ENCODE measurements at regions not wholly inside any gene's neighbourhood (a gene's known extent, or its start where the extent isn't known, plus 50 kb on each side); places are given as distances from the start of the nearest gene placed in this dataset.

DNA sequence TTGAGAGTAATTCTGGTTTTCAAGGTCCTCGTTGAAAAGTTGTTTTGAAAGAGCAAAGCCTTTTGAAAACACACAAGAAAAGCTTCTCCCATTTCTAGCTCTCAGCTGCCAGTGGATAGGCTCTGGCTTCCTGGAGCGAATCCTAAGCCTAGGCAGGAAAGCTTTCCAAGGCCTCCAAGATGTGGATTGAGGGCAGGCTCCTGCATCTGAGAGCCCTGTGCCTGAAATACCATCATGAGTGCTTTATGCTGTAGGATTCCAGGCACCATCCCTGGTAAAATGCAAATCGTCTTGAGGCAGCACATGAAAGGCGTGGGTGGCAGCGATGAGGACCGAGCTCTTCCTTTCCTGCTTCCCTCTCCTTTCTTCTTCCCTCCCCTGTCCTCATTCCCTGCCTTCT, 60.7 kb upstream of the CORO2B start:
- no peak overlapping the region for H3K27ac ChIP-seq (ENCODE audit: low read depth in 1 of 2, low read length in 2 of 2)
- no peak overlapping the region for H3K9ac ChIP-seq (ENCODE audit: low read depth in 1 of 2, low read length in 2 of 2)
- H3K27me3 ChIP-seq (ENCODE audit: control insufficient read depth in 4 of 4, insufficient read depth in 4 of 4, low read length in 3 of 4) = peaks cover 0 to 5% (median 0%) of the 10 kb centered on the region in 4 donors
- no peaks in the 10 kb centered on the region for H3K4me1 ChIP-seq (ENCODE audit: control insufficient read depth in 4 of 4, insufficient read depth in 4 of 4, low read length in 3 of 4)
- DNase-seq (ENCODE audit: low spot score) = no peak
- H3K9me3 ChIP-seq (ENCODE audit: control insufficient read depth in 4 of 4, low read length in 3 of 4) = peaks cover 0 to 1% (median 0%) of the 10 kb centered on the region in 4 donors
- TF ChIP-seq NR2F2 (IDR thresholded peaks at IDR 0.05) (no peak), FOXA1 (IDR thresholded peaks at IDR 0.05) (no peak), JUND (IDR thresholded peaks at IDR 0.05) (no peak), FOXA2 (IDR thresholded peaks at IDR 0.05) (no peak), HNF4A (conservative IDR thresholded peaks at IDR 0.05) (no peak), RAD21 (IDR thresholded peaks at IDR 0.05) (no peak), GABPA (IDR thresholded peaks at IDR 0.05 in 1 of 2, conservative IDR thresholded peaks at IDR 0.05 in 1 of 2) (no peak), EGR1 (IDR thresholded peaks at IDR 0.05; ENCODE audit: low read depth in 2 of 2) (no peak), YY1 (IDR thresholded peaks at IDR 0.05) (no peak), RXRA (IDR thresholded peaks at IDR 0.05) (no peak), SP1 (IDR thresholded peaks at IDR 0.05) (no peak), HNF4G (IDR thresholded peaks at IDR 0.05) (no peak), TAF1 (conservative IDR thresholded peaks at IDR 0.05) (no peak)
- TF ChIP-seq, protein P1, sequence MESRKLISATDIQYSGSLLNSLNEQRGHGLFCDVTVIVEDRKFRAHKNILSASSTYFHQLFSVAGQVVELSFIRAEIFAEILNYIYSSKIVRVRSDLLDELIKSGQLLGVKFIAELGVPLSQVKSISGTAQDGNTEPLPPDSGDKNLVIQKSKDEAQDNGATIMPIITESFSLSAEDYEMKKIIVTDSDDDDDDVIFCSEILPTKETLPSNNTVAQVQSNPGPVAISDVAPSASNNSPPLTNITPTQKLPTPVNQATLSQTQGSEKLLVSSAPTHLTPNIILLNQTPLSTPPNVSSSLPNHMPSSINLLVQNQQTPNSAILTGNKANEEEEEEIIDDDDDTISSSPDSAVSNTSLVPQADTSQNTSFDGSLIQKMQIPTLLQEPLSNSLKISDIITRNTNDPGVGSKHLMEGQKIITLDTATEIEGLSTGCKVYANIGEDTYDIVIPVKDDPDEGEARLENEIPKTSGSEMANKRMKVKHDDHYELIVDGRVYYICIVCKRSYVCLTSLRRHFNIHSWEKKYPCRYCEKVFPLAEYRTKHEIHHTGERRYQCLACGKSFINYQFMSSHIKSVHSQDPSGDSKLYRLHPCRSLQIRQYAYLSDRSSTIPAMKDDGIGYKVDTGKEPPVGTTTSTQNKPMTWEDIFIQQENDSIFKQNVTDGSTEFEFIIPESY (IDR thresholded peaks at IDR 0.05) = no peak
- TF ChIP-seq, protein P2, sequence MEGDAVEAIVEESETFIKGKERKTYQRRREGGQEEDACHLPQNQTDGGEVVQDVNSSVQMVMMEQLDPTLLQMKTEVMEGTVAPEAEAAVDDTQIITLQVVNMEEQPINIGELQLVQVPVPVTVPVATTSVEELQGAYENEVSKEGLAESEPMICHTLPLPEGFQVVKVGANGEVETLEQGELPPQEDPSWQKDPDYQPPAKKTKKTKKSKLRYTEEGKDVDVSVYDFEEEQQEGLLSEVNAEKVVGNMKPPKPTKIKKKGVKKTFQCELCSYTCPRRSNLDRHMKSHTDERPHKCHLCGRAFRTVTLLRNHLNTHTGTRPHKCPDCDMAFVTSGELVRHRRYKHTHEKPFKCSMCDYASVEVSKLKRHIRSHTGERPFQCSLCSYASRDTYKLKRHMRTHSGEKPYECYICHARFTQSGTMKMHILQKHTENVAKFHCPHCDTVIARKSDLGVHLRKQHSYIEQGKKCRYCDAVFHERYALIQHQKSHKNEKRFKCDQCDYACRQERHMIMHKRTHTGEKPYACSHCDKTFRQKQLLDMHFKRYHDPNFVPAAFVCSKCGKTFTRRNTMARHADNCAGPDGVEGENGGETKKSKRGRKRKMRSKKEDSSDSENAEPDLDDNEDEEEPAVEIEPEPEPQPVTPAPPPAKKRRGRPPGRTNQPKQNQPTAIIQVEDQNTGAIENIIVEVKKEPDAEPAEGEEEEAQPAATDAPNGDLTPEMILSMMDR (IDR thresholded peaks at IDR 0.05; ENCODE audit: low read depth, low read length, missing input control) = no peak
- TF ChIP-seq, protein P3, sequence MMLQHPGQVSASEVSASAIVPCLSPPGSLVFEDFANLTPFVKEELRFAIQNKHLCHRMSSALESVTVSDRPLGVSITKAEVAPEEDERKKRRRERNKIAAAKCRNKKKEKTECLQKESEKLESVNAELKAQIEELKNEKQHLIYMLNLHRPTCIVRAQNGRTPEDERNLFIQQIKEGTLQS (IDR thresholded peaks at IDR 0.05) = no peak
- TF ChIP-seq, protein P4, sequence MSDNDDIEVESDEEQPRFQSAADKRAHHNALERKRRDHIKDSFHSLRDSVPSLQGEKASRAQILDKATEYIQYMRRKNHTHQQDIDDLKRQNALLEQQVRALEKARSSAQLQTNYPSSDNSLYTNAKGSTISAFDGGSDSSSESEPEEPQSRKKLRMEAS (IDR thresholded peaks at IDR 0.05) = no peak
- H3K36me3 ChIP-seq (ENCODE audit: control insufficient read depth in 4 of 4, insufficient read depth in 3 of 4, low read depth in 1 of 4, low read length in 3 of 4) = no peaks in the 10 kb centered on the region
- WGBS = 76% methylated on average over 6 of the region's 6 CpGs
- H3K4me3 ChIP-seq (ENCODE audit: low read depth in 1 of 3, low read length in 3 of 3) = no peak overlapping the region

DNA sequence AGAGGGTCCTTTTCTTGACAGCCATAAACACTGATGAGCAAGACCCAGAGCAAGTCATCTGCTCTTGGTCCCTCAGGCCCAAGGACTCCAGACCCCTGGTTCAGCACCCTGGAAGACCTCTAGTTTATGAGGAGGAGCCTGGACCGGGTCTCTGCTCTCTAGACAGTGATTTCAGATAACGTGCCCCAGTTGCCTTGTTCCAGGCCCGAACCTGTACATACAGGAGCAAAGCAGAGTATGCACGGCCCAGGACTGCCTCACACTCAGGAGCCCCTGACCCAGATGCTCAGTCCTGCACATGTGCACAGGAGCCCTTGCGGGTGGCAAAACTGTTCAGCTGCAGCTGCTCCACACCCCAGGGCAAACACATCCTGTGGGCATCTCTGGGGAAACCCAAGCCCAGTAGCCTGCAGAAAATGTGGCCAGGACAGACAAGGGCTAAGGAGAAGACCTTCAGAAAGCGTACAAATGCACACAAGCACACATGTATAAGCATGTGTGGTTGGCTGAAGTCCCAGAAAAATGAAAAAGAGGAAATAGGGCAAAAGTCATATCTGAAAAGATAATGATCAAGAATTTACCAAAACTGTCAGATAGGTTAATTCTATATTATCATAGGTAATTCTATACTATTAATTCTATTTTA, 59.9 kb upstream of the CORO2B start:
- Histone ChIP-seq H3K4me1 (ENCODE audit: control insufficient read depth in 4 of 4, insufficient read depth in 4 of 4, low read length in 3 of 4) (no peaks in the 10 kb centered on the region), H3K9me3 (ENCODE audit: control insufficient read depth in 4 of 4, low read length in 3 of 4) (peaks cover 0 to 1% (median 0%) of the 10 kb centered on the region in 4 donors), H3K9ac (ENCODE audit: low read depth in 1 of 2, low read length in 2 of 2) (no peak overlapping the region), H3K4me3 (ENCODE audit: low read depth in 1 of 3, low read length in 3 of 3) (no peak overlapping the region), H3K36me3 (ENCODE audit: control insufficient read depth in 4 of 4, insufficient read depth in 3 of 4, low read depth in 1 of 4, low read length in 3 of 4) (no peaks in the 10 kb centered on the region), H3K27me3 (ENCODE audit: control insufficient read depth in 4 of 4, insufficient read depth in 4 of 4, low read length in 3 of 4) (peaks cover 0 to 9% (median 0%) of the 10 kb centered on the region in 4 donors), H3K27ac (ENCODE audit: low read depth in 1 of 2, low read length in 2 of 2) (no peak overlapping the region)
- no peak for DNase-seq (ENCODE audit: low spot score)
- TF ChIP-seq, protein P3 (IDR thresholded peaks at IDR 0.05) = no peak
- TF ChIP-seq HNF4G (IDR thresholded peaks at IDR 0.05) (no peak), FOXA1 (IDR thresholded peaks at IDR 0.05) (no peak), YY1 (IDR thresholded peaks at IDR 0.05) (no peak)
- 73% methylated on average over 6 of the region's 6 CpGs for WGBS
